GM23338 (cell line): ENCODE measurements at regions not wholly inside any gene's neighbourhood (a gene's known extent, or its start where the extent isn't known, plus 50 kb on each side); places are given as distances from the start of the nearest gene placed in this dataset.
"Not testable (repeated sequence)": the region's sequence is repeated elsewhere in the genome, so short reads cannot be mapped to it uniquely, and the experiment has no call there.

ENCODE experiments used
- ATAC-seq: fragments of 200-7000 bp; cut with Tn5 transposase; 3 replicates; pipeline ENCODE4 v1.9.1; 2020
- DNase-seq: peaks from one replicate; pipeline ENCODE4 v3.0.0-alpha.2; 2015; ENCODE audit warnings: low spot score
- H2AFZ ChIP-seq: fragments of 200-600 bp; sonication (generic); 2 replicates; pipeline ENCODE4 v1.8.0; 2016; ENCODE audit warnings: antibody characterized with exemption, mild to moderate bottlenecking, moderate library complexity
- H3F3A ChIP-seq: fragments of 200-600 bp; sonication (generic); replicated peaks from 2 replicates; pipeline ENCODE4 v1.8.0; 2017; ENCODE audit warnings: antibody characterized with exemption, mixed run types, low read depth
- H3K27ac ChIP-seq: fragments of 200-600 bp; sonication (generic); 2 replicates; pipeline ENCODE4 v1.6.1; 2016; ENCODE audit warnings: low read depth
- H3K27me3 ChIP-seq: fragments of 200-600 bp; sonication (generic); 2 replicates; pipeline ENCODE4 v1.8.0; 2016; ENCODE audit warnings: mild to moderate bottlenecking, mixed run types, moderate library complexity; ENCODE audit not compliant: insufficient read depth
- H3K36me3 ChIP-seq: fragments of 200-600 bp; sonication (generic); 2 replicates; pipeline ENCODE4 v1.8.0; 2016; ENCODE audit warnings: mild to moderate bottlenecking; ENCODE audit not compliant: insufficient read depth
- H3K4me1 ChIP-seq: fragments of 200-600 bp; sonication (generic); 2 replicates; pipeline ENCODE4 v1.8.0; 2016; ENCODE audit warnings: mild to moderate bottlenecking, moderate library complexity; ENCODE audit not compliant: insufficient read depth
- H3K4me2 ChIP-seq: fragments of 200-600 bp; sonication (generic); 2 replicates; pipeline ENCODE4 v1.7.1; 2017; ENCODE audit warnings: mixed run types
- H3K4me3 ChIP-seq: fragments of 200-600 bp; sonication (generic); 2 replicates; pipeline ENCODE4 v1.6.1; 2016; ENCODE audit warnings: mixed run types
- H3K79me2 ChIP-seq: fragments of 200-600 bp; sonication (generic); replicated peaks from 2 replicates; pipeline ENCODE4 v1.8.0; 2017; ENCODE audit warnings: mild to moderate bottlenecking; ENCODE audit not compliant: insufficient read depth
- H3K9me2 ChIP-seq: fragments of 200-600 bp; sonication (generic); 2 replicates; pipeline ENCODE4 v1.8.0; 2017; ENCODE audit not compliant: insufficient read depth
- H4K20me1 ChIP-seq: fragments of 200-600 bp; sonication (generic); replicated peaks from 2 replicates; pipeline ENCODE4 v1.8.0; 2017; ENCODE audit warnings: mild to moderate bottlenecking; ENCODE audit not compliant: insufficient read depth
- H3K27ac Mint-ChIP-seq: 2 replicates; pipeline ENCODE4 v1.8.0; 2020; ENCODE audit warnings: inconsistent platforms, mild to moderate bottlenecking, moderate library complexity, mixed read lengths
- H3K27me3 Mint-ChIP-seq: 3 replicates; pipeline ENCODE4 v1.8.0; 2022; ENCODE audit warnings: low read depth, mild to moderate bottlenecking, moderate library complexity, mixed read lengths, inconsistent platforms; ENCODE audit not compliant: insufficient read depth, poor library complexity
- H3K36me3 Mint-ChIP-seq: 3 replicates; pipeline ENCODE4 v1.8.0; 2021; ENCODE audit warnings: low read depth, mild to moderate bottlenecking, inconsistent platforms, moderate library complexity, mixed read lengths
- H3K4me1 Mint-ChIP-seq: 3 replicates; pipeline ENCODE4 v1.8.0; 2020; ENCODE audit warnings: mild to moderate bottlenecking, inconsistent platforms, mixed read lengths
- H3K4me3 Mint-ChIP-seq: 3 replicates; pipeline ENCODE4 v1.8.0; 2021; ENCODE audit warnings: moderate library complexity, mild to moderate bottlenecking, inconsistent platforms, mixed read lengths
- H3K9me3 Mint-ChIP-seq: 3 replicates; pipeline ENCODE4 v1.8.0; 2020; ENCODE audit warnings: moderate library complexity, mild to moderate bottlenecking, inconsistent platforms, mixed read lengths
- CREB1 ChIP-seq: fragments of 250-450 bp; sonication (Bioruptor Pico); IDR thresholded peaks from 2 replicates; pipeline ENCODE4 v1.5.0; 2020; ENCODE audit warnings: low read depth, mild to moderate bottlenecking, moderate library complexity
- EZH2 ChIP-seq: fragments of 200-600 bp; sonication (generic); IDR thresholded peaks from one replicate; pipeline ENCODE4 v1.8.0; 2017; ENCODE audit warnings: antibody characterized with exemption, mild to moderate bottlenecking, low read depth; ENCODE audit not compliant: unreplicated experiment
- JUNB ChIP-seq: IDR thresholded peaks from one replicate; pipeline ENCODE4 v1.6.1; 2016; ENCODE audit warnings: antibody characterized with exemption; ENCODE audit not compliant: unreplicated experiment
- POLR2AphosphoS5 ChIP-seq: IDR thresholded peaks from 2 replicates; pipeline ENCODE4 v1.6.1; 2016; ENCODE audit warnings: antibody characterized with exemption, low read depth
- STAT1 ChIP-seq: IDR thresholded peaks from one replicate; pipeline ENCODE4 v1.6.1; 2016; ENCODE audit warnings: antibody characterized with exemption; ENCODE audit not compliant: unreplicated experiment
- ZNF462 ChIP-seq: fragments of 250-450 bp; sonication (Bioruptor Pico); IDR thresholded peaks from 2 replicates; pipeline ENCODE4 v1.5.0; 2020; ENCODE audit warnings: mild to moderate bottlenecking, moderate library complexity
- TF ChIP-seq, protein P1 (sequence below): IDR thresholded peaks from one replicate; pipeline ENCODE4 v1.6.1; 2018; ENCODE audit warnings: antibody characterized with exemption; ENCODE audit not compliant: unreplicated experiment
- TF ChIP-seq, protein P2 (sequence below), 2 experiments: fragments of 200-600 bp in 1 of 2; sonication (generic) in 1 of 2; conservative IDR thresholded peaks; 2 replicates each; pipeline versions ENCODE4 v1.5.1 to v1.6.1; 2016 to 2017; ENCODE audit warnings: antibody characterized with exemption in 2 of 2, low read depth in 2 of 2, mild to moderate bottlenecking in 2 of 2, moderate library complexity in 1 of 2

GRCh38 chr2:56834686-56835085 is 650.9 kb downstream of the CCDC85A start (continued):
- TF ChIP-seq ZNF462 (CRISPR knock-in tag), result no peak

DNA sequence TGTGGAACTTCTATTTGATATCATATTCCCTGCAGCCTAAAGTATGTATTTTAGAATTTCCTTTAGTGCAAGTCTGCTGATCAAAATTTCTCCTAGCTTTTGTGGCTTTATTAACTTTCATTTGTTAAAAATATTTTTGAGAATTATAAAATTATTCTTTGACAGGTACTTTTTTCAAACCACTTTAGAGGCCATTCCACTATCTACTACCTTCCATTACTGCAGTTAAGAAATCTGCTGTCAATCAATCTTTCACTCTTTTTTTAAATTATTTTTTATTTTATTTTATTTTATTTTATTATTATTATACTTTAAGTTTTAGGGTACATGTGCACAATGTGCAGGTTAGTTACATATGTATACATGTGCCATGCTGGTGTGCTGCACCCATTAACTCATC is 656.2 kb downstream of the CCDC85A start:
- not testable (repeated sequence) for H3K4me3 Mint-ChIP-seq, H3K27ac ChIP-seq, H3K4me2 ChIP-seq, H4K20me1 ChIP-seq, H3K4me1 Mint-ChIP-seq, H3K36me3 ChIP-seq, H3F3A ChIP-seq, H3K27me3 Mint-ChIP-seq, H3K79me2 ChIP-seq, H3K4me1 ChIP-seq, H3K27me3 ChIP-seq, DNase-seq, H3K9me2 ChIP-seq, H3K36me3 Mint-ChIP-seq, ATAC-seq, H3K27ac Mint-ChIP-seq, H3K4me3 ChIP-seq, H2AFZ ChIP-seq
- peaks cover 24% of the 10 kb centered on the region; the same call in 2 of the 3 replicates for H3K9me3 Mint-ChIP-seq

- Mint-ChIP-seq H3K27me3 (no peaks in the 10 kb centered on the region), H3K4me1 (no peaks in the 10 kb centered on the region), H3K27ac (no peak overlapping the region), H3K9me3 (no peaks in the 10 kb centered on the region), H3K4me3 (no peak overlapping the region), H3K36me3 (no peaks in the 10 kb centered on the region)
- H3K27ac ChIP-seq, result no peak overlapping the region
- H3K4me3 ChIP-seq, result no peak overlapping the region
- peak; percentile 2 for DNase-seq
- no peak overlapping the region for H3K4me2 ChIP-seq
- no peaks in the 10 kb centered on the region for H3K4me1 ChIP-seq
- H3F3A ChIP-seq, result no peaks in the 10 kb centered on the region
- no peaks in the 10 kb centered on the region for H4K20me1 ChIP-seq
- H3K27me3 ChIP-seq, result no peaks in the 10 kb centered on the region
- no peaks in the 10 kb centered on the region for H3K36me3 ChIP-seq
- H3K79me2 ChIP-seq, result no peaks in the 10 kb centered on the region
- peak overlapping the region; percentile 1; the same call in 1 of the 2 replicates for H2AFZ ChIP-seq
- H3K9me2 ChIP-seq, result peaks cover 3% of the 10 kb centered on the region; the same call in 1 of the 2 replicates
- ATAC-seq, result no peak
- TF ChIP-seq, protein P1, sequence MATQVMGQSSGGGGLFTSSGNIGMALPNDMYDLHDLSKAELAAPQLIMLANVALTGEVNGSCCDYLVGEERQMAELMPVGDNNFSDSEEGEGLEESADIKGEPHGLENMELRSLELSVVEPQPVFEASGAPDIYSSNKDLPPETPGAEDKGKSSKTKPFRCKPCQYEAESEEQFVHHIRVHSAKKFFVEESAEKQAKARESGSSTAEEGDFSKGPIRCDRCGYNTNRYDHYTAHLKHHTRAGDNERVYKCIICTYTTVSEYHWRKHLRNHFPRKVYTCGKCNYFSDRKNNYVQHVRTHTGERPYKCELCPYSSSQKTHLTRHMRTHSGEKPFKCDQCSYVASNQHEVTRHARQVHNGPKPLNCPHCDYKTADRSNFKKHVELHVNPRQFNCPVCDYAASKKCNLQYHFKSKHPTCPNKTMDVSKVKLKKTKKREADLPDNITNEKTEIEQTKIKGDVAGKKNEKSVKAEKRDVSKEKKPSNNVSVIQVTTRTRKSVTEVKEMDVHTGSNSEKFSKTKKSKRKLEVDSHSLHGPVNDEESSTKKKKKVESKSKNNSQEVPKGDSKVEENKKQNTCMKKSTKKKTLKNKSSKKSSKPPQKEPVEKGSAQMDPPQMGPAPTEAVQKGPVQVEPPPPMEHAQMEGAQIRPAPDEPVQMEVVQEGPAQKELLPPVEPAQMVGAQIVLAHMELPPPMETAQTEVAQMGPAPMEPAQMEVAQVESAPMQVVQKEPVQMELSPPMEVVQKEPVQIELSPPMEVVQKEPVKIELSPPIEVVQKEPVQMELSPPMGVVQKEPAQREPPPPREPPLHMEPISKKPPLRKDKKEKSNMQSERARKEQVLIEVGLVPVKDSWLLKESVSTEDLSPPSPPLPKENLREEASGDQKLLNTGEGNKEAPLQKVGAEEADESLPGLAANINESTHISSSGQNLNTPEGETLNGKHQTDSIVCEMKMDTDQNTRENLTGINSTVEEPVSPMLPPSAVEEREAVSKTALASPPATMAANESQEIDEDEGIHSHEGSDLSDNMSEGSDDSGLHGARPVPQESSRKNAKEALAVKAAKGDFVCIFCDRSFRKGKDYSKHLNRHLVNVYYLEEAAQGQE, result no peak
- TF ChIP-seq JUNB (no peak), EZH2 (no peak), CREB1 (CRISPR knock-in tag) (no peak), POLR2AphosphoS5 (no peak), STAT1 (no peak)
- TF ChIP-seq, protein P2, sequence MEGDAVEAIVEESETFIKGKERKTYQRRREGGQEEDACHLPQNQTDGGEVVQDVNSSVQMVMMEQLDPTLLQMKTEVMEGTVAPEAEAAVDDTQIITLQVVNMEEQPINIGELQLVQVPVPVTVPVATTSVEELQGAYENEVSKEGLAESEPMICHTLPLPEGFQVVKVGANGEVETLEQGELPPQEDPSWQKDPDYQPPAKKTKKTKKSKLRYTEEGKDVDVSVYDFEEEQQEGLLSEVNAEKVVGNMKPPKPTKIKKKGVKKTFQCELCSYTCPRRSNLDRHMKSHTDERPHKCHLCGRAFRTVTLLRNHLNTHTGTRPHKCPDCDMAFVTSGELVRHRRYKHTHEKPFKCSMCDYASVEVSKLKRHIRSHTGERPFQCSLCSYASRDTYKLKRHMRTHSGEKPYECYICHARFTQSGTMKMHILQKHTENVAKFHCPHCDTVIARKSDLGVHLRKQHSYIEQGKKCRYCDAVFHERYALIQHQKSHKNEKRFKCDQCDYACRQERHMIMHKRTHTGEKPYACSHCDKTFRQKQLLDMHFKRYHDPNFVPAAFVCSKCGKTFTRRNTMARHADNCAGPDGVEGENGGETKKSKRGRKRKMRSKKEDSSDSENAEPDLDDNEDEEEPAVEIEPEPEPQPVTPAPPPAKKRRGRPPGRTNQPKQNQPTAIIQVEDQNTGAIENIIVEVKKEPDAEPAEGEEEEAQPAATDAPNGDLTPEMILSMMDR (conservative IDR thresholded peaks at IDR 0.05; ENCODE audit: low read depth in 2 of 2), result no peak
Measured at GRCh38 chr2:56860991-56861390, 677.2 kb downstream of the CCDC85A start.
